GM10248 (cell line): ENCODE measurements at regions not wholly inside any gene's neighbourhood (a gene's known extent, or its start where the extent isn't known, plus 50 kb on each side); places are given as distances from the start of the nearest gene placed in this dataset.
A peak's percentile ranks its signal among the peaks of the same experiment; 100 is the strongest.
"Not testable (repeated sequence)": the region's sequence is repeated elsewhere in the genome, so short reads cannot be mapped to it uniquely, and the experiment has no call there.

ENCODE experiments used
- CTCF ChIA-PET: fragments of 300-600 bp; sonication (Branson Sonifier 250); formaldehyde crosslinking; extraction: SDS; loops from one replicate; lab custom pipeline; 2021; ENCODE audit warnings: antibody characterized with exemption; lab: Yijun Ruan, JAX
- POLR2A ChIA-PET: fragments of 350-650 bp; sonication (Branson Sonifier 250); formaldehyde crosslinking; extraction: SDS; loops from one replicate; lab custom pipeline; 2020; ENCODE audit warnings: antibody characterized with exemption; lab: Yijun Ruan, JAX
- DNase-seq: peaks from one replicate; pipeline ENCODE4 v3.0.0; 2012; ENCODE audit errors: extremely low spot score
- TF ChIP-seq, protein P1 (sequence below): IDR thresholded peaks from 2 replicates; pipeline ENCODE4 v1.5.1; 2012; ENCODE audit warnings: mild to moderate bottlenecking, low read depth; ENCODE audit errors: extremely low read depth, missing control alignments, control extremely low read depth

DNA sequence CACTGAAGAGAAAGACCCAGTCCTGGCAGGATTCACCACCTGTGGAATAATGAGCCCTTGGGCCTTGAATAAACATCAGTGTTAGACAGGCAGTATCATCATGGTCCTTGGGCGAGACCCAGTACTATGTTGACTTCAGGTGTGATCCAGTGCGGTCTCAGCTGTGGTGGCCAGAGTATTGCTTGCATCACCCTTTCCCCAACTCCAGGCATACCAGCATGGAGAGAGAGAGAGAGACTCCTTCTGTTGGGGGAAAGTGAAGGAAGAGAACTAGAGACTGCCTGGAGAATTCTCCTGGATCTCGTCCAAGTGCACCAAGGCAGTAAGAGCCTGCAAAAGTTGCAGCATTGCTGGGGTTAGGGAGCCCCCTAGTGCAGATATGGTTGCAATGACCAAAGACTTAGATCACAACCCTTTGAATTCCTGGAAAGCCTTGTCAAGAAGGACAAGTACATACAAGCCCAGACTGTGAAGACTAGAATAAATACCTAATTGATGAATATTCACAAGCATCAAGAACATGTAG is 61.1 kb upstream of the VAMP7 start:
- CTCF ChIA-PET: no interaction called here
- POLR2A ChIA-PET: no interaction called here
- TF ChIP-seq, protein P1, sequence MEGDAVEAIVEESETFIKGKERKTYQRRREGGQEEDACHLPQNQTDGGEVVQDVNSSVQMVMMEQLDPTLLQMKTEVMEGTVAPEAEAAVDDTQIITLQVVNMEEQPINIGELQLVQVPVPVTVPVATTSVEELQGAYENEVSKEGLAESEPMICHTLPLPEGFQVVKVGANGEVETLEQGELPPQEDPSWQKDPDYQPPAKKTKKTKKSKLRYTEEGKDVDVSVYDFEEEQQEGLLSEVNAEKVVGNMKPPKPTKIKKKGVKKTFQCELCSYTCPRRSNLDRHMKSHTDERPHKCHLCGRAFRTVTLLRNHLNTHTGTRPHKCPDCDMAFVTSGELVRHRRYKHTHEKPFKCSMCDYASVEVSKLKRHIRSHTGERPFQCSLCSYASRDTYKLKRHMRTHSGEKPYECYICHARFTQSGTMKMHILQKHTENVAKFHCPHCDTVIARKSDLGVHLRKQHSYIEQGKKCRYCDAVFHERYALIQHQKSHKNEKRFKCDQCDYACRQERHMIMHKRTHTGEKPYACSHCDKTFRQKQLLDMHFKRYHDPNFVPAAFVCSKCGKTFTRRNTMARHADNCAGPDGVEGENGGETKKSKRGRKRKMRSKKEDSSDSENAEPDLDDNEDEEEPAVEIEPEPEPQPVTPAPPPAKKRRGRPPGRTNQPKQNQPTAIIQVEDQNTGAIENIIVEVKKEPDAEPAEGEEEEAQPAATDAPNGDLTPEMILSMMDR: peak; percentile 41
- DNase-seq: peak; percentile 33

DNA sequence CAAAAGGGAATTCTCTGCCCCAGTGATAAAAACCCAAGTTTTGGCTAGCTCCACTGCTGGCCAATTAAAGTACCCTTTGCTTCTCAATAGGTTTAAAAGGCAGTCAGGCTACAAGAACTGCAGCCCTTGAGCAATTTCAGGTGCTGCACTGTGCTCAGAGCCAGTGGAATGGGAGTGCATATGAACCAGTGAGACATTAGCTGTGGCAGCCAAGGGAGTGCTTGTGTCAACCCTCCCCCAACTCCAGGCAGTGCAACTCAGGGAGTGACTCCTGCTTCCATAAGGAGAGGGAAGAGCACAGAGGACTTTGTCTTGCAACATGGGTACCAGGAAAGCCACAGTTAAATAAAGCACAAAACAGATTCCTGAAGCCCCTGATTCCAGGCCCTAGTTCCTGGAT is 61.6 kb upstream of the VAMP7 start:
- no peak for DNase-seq
- POLR2A ChIA-PET: no interaction called here
- TF ChIP-seq, protein P1: no peak
- CTCF ChIA-PET: no interaction called here

DNA sequence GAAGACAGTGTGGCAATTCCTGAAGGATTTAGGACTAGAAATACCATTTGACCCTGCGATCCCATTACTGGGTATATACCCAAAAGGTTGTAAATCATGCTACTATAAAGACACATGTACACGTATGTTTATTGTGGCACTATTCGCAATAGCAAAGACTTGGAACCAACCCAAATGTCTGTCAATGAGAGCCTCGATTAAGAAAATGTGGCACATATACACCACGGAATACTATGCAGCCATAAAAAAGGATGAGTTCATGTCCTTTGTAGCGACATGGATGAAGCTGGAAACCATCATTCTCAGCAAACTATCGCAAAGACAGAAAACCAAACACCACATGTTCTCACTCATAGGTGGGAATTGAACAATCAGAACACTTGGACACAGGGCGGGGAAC is 66.8 kb upstream of the VAMP7 start:
- POLR2A ChIA-PET, DNase-seq, CTCF ChIA-PET: not testable (repeated sequence)

DNA sequence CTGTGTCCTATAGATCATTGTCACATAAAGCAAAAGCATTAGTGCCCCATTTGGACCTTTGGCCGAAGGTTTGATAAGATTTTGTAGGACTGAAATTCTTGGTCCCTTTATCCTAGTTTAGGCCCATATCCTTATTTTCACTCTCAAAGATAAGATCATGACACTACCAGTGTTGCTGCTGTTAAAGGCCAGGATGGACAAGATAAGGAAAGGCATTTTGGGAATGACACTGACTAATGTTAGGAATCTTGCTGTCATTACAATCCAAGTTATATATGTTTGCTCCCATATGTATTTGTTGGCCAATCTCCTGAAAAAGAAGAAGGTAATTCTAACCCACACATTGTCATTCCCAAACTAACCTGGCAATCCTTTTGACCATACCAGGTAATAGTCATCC is 101.3 kb upstream of the VAMP7 start:
- ChIA-PET POLR2A (no interaction called here), CTCF (no interaction called here)
- no peak for DNase-seq
- TF ChIP-seq, protein P1: no peak

DNA sequence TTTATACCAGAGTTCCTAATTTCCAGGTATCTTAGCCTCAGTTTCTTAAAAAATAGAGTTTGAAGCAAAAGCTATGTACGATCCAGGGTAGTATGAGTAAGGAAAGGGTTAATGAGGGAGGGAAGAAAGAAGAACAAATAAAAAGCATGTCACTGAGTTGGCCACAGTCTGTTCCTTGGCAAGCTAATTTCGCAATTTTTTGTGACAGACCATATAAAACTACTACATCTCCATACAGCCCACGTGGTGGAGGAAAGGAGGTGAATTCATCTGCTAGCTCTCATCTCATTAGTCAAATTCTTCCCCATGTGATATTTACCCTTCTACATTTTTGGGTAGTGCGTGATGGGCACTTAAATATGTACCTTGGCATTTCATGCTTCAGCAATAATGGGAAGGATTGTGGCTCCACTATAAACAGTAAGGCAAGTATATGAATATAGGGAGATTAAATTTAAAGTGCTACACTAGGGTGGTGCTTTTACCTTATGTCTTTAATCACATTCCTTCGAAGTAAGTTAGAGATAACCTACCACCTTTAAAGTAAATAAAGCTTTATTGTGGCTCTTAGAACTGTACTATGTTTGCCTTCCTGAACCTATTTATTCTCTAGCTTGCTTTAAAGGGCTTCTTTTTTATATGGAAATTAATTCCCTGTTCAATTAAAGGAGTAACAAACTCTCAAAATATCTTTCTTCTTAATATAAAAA is 102.1 kb upstream of the VAMP7 start:
- DNase-seq: no peak
- ChIA-PET POLR2A (no interaction called here), CTCF (no interaction called here)
- TF ChIP-seq, protein P1: no peak

DNA sequence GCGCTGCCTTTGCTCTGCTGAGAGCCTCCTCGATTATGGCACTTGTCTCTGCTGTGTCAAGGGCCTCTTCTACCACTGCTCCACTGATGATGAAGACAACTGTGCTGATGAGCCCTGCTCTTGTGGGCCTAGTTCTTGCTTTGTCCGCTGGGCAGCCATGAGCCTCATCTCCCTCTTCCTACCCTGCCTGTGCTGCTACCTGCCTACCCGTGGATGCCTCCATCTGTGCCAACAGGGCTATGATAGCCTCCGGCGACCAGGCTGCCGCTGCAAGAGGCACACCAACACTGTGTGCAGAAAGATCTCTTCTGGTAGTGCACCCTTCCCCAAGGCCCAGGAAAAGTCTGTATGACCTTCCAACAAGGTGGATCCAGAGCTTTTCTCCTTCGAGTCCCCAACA is 106.8 kb upstream of the VAMP7 start:
- TF ChIP-seq, protein P1: no peak
- POLR2A ChIA-PET: no interaction called here
- CTCF ChIA-PET: no interaction called here

More for the DNA sequence above, 106.8 kb upstream of the VAMP7 start:
- DNase-seq: no peak
